Effector CD8-positive, alpha-beta T cell (primary cell): ENCODE measurements at regions not wholly inside any gene's neighbourhood (a gene's known extent, or its start where the extent isn't known, plus 50 kb on each side); places are given as distances from the start of the nearest gene placed in this dataset.

Experiments used
- DNase-seq: peaks from one replicate; lab custom pipeline; 2025; lab: John Stamatoyannopoulos, UW

DNA sequence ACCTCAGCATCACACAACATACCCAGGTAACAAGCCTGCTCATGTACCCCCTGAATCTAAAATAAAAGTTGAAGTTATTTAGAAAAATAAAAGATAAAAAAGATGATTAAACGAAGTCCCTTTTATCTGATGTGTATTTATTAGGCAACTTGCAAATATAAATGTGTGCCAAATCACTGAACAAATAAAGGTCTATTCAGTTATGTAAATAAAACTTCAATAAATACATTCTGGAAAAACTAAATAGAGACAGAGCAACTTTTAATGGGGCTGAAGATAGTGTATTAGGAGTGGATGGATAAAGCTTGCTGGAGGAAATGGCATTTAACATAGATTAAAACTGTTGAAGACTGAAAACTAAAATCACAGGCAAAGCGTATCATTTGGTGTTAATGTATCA is 678.0 kb upstream of the GRM7 start:
- DNase-seq = no peak

DNA sequence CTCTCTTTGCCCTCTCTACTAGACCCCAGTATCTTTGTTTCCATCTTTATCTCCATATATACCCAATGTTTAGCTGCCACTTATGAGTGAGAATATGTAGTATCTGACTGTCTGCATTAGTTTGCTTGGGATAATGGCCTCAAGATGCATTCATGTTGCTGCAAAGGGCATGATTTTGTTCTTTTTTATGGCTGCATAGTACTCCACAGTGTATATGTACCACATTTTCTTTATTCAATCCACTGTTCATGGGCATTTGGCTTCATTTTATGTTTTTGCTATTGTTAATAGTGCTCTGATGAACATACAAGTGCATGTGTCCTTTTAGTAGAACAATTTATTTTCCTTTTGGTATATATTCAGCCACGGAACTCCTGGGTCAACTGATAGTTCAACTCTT is 671.5 kb upstream of the GRM7 start:
- no peak for DNase-seq

DNA sequence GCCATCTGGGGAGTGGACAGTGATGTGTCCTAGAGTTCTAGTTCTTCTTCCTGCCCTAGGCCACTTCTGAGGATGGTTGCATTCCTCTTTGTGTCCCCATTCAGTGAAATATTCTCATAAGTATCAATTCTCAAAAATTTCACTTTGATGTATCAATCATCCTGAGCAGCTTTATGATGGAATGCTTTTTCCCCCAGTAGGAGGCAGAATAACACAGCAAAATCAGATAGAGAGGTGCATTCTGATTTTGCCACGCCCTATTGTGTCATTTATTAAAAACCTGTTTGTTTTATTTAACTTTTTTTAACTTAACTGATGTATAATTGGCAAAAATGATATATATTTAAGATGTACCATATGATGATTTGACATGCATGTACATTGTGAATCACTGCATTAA is 656.0 kb upstream of the GRM7 start:
- no peak for DNase-seq

GRCh38 chr3:6216135-6217026 is 644.5 kb upstream of the GRM7 start:
- DNase-seq = no peak

DNA sequence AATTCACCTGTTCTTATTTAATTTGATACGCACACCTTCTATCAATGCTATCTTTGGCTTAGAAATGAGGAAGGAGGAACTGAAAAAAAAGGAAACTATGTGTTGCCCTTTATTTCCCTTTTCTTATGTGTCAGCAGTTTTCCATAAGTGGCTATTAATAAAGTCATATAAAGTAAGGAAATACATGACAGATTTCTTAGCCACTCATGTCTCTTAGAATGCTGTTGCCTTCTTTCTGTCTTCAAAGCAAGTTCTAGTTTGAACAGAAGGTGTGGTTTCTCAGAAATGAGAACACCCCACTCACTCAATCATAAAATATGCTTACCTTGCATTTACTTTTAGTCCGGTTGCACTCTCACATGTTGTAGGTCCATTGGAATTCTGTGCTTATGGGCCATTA is 640.5 kb upstream of the GRM7 start:
- no peak for DNase-seq

DNA sequence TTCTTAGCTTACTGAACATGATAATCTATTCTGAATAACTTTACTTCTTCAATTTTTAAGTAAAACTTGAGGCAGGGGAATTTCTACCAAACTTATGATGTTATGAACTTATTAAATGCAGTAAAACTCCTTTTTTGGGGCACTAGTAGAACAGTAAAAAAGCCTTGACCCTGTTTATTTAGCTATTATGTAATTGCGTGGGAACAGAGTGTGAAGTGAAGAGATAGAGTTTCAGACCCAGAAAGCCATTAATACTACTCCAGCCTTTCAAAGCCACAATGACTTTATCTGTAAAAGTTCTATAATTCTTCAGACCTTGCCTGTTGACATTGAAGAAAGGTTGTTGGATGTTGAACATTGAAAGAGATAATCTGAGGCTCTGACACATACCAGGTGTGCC is 638.8 kb upstream of the GRM7 start:
- no peak for DNase-seq

DNA sequence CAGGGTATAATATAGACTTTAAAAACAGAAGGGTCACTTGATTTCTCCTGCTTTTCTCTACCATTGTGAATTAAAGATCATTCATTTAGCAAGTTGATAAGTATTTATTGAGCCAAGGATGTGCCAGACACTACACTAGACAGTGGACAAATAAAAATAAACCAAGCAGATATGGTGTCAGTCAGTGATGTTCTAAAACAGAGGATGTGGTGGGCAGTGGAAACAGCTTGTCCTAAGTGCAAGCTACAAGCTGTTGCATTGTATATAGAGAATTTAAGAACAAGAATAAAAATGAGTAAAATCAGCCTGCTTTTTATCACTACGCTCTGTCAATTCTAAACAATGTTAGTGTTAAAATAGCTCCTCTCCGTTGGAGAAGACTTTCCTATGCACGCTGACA is 637.3 kb upstream of the GRM7 start:
- DNase-seq = no peak

DNA sequence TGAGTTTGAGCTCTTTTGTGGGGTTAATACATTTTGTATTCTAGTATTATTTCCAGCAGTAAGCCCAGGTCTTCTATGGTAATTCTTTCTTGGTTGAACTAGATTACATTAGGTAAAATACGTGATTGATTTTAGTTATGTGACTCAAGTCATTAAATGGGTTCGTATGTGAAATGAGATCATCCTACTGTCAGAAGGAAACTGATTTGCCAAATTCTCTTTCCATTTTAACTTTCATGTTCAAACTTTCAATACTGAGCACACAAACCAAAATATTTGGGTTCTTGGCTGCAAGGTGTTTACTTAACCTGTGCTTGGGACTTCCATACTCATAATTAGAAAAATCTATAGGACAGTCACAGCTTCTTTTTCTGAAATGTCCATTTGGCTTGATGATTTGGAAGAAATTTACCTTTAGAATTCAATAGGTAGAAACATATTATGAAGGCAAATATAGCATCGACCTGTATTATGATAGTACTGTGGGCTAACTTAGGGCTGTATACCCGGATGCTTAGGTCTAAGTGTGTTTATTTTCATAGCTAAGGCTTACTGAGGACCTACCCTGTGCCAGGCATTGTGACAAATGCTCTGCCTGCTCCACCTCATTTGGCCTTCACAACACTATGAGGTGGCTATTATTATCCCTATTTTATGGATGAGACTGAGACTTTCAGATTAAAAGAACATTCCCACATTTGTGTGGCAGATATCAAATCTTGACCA is 631.8 kb upstream of the GRM7 start:
- DNase-seq = no peak

GRCh38 chr3:6229778-6230410 is 631.0 kb upstream of the GRM7 start:
- DNase-seq = no peak

- DNase-seq = no peak
Observed at GRCh38 chr3:6242104-6242503, 618.8 kb upstream of the GRM7 start.

DNA sequence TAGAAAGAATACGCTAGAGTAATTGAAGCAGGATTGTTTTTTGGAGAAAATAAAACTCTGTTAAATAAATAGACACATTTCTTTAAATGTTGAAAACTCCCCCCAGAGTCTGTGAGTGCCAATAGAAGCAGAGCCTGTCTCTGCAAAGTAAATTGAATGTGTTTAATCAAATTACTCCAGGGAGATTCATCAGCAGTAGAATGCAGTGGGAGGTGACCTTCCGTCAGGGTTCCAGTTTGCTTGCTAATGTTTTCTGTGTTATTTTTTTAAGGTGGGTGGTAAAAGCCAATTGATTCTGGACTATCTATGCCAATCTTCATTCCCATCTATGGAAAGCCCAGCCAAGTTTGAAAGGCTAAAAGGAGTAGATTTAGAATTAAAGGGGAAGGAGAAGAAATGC is 612.4 kb upstream of the GRM7 start:
- DNase-seq = no peak

- no peak for DNase-seq
Observed at GRCh38 chr3:6249679-6250078, 611.2 kb upstream of the GRM7 start.

- DNase-seq = no peak
Observed at GRCh38 chr3:6250167-6250566, 610.7 kb upstream of the GRM7 start.

DNA sequence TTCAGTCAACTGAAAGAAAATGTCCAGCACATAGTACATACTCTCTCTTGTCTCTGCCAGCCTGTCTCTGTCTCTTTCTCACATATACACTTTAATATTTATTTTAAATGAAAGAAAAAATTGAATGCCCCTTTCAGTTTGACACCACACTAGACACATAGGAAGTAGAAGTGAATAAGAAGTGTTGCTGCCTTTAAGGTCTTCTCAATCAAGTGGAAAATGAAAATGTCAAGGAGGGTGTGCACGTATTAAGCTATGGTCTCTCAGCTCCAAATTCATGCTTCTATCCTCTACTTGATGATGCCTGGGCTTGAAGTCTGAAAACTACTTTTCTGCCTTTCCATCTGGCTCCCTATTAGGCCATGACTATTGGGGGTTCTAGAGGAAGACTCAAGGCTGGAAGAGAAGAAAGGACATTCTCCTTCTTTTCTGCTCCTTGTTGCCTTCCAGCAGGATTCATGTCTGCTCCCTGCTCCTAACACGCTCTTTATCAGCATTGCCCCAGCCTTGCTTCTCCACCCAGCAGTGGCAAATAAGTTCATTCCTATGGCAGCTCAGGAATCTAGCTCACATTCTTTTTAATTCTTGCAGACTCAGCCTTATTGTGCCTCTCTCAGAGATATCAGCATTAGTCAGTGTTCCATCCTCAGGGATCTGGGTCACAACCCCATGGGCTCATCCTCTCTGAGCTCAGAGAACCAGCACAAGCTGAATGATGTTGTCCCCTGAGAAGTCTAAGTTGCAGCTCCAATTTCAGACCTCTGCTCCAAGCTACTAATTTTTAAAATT is 609.1 kb upstream of the GRM7 start:
- no peak for DNase-seq

- DNase-seq = no peak
Observed at GRCh38 chr3:6254490-6254889, 606.4 kb upstream of the GRM7 start.

GRCh38 chr3:6255229-6255628 is 605.7 kb upstream of the GRM7 start:
- DNase-seq = no peak

DNA sequence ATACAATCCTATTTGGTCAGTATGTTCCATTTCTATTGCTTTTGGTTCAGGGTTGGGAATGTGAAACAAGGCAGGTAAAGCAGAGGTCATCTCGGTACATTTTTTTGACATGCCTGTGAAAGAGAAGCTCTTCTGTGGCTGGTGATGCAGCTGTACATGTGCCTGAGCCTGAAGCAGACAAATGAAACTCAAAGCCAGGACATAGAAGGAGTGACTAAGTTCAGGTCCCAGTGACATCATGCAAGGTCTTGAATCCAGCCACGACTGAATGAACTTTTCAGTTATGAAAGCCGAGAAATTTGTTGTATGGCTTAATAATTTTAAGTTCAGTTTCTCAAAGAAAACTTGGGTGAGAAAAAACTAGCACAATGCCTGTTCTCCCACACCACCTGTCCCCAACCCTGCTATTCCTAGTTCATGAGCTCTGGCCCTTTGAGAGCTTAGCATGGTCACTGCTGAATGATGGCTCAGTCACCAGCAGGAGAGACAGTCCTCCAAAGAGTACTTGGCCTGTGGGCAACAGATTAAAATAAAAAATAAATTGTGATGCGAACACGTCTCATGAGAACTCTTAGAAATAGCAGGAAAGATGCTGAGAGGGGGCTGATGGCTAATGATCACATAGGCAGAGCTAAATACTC is 600.2 kb upstream of the GRM7 start:
- no peak for DNase-seq

DNA sequence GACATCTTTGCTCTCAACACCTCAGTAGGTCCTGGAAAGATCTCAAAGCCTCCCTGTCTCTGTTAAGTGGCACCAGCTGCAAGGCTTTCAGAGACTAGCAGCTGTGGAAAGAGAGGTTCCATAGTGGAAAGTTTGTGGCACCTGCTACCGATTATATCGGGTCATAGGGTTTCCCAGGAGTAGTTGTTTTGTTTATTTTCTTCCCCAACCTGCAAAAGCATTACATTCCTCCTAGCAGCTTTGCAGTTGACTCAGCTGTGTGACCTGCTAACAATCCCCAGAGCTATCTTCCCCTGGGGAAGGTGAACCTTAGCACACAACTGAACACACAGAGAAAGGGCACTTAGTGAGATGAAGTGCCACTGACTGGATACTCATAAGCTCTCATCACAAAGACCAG is 598.9 kb upstream of the GRM7 start:
- DNase-seq = no peak

DNA sequence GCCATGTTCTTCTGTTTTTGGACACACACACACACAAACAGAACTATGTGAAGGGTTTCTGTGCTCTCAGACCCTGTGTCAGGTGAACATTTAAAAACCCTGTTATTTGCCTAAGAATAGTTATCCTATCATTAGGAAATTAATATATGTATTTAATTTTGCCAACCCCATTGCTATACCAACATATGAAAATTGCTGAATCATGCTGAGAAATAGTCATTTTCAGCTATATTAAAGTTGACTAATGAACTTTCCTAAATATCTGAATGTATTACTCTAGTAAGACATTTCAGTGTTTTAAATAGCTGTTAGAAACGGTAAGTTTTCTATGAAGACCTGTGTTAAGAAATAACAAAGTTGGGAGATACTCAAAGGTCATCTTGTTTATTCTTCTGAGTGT is 596.9 kb upstream of the GRM7 start:
- DNase-seq = no peak

DNA sequence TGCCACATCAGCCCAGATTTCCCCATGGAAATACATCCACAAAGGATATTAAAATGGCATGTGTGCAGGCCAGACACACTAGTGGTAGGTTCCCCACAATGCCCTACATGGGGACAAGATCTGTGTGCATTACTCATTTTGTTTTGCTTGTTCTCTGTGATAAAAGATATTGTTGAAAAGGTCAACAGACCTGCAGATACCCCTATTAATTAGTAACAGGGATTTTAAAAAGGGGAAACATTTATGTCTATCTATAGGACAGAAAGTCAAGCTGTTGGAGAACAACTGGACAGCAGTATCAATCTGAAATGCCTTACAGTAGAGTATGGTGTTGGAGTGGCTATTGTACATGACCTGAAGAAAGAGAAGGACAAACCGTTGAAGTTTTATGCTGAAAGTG is 596.0 kb upstream of the GRM7 start:
- DNase-seq = no peak

GRCh38 chr3:6266135-6266534 is 594.8 kb upstream of the GRM7 start:
- DNase-seq = no peak

DNA sequence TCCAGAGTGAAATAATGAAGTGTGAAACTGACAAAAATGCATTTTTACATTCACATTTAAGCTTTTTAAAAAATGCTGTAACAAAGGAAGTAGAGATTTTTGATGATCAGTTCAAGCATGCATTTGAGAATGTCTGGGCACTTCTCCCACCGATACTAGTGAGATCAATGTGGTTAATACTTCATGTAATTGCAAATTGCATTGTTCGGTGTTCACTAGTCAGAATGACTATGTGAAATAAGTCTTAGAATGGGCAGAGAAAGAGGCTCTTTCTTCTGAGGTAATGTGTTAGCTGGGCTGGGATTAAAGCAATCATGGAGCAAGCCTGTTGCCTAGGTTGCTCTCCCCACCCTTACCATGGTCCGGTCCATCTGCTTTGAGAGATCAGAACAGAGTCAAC is 587.0 kb upstream of the GRM7 start:
- DNase-seq = no peak
